ENCODE measurements at regions not wholly inside any gene's neighbourhood (a gene's known extent, or its start where the extent isn't known, plus 50 kb on each side); places are given as distances from the start of the nearest gene placed in this dataset.

DNA sequence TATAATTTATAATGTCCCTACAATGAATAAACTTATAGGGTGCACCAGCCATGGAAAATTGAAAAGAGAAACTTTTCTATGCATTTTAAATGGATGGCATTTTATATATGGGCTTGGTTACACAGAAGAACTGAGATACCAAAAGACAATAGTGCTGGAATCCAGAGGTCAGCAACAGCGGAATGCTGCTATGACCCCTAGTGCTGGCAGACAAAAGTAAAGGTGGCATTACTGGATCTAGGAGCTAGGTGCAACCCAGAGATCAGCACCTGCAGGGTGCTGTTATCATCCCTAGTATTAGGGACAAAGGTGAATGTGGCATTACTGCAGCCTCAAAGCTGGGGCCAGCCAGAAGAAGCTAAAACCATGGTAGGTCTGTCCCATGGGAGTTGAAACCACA, 392.7 kb upstream of the ST6GAL2 start:
- DNase-seq (ENCODE audit: low read depth): no peak
- no peak overlapping the region for H3K4me3 ChIP-seq (ENCODE audit: control insufficient read depth, low read depth, low read length)
- TF ChIP-seq, protein P1, sequence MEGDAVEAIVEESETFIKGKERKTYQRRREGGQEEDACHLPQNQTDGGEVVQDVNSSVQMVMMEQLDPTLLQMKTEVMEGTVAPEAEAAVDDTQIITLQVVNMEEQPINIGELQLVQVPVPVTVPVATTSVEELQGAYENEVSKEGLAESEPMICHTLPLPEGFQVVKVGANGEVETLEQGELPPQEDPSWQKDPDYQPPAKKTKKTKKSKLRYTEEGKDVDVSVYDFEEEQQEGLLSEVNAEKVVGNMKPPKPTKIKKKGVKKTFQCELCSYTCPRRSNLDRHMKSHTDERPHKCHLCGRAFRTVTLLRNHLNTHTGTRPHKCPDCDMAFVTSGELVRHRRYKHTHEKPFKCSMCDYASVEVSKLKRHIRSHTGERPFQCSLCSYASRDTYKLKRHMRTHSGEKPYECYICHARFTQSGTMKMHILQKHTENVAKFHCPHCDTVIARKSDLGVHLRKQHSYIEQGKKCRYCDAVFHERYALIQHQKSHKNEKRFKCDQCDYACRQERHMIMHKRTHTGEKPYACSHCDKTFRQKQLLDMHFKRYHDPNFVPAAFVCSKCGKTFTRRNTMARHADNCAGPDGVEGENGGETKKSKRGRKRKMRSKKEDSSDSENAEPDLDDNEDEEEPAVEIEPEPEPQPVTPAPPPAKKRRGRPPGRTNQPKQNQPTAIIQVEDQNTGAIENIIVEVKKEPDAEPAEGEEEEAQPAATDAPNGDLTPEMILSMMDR (conservative IDR thresholded peaks at IDR 0.05; ENCODE audit: control insufficient read depth, insufficient read depth, low read depth, low read length): no peak

GRCh38 chr2:107281637-107282036, 395.7 kb upstream of the ST6GAL2 start:
- no peak for DNase-seq (ENCODE audit: low read depth)
- TF ChIP-seq, protein P1 (conservative IDR thresholded peaks at IDR 0.05; ENCODE audit: control insufficient read depth, insufficient read depth, low read depth, low read length): no peak
- H3K4me3 ChIP-seq (ENCODE audit: control insufficient read depth, low read depth, low read length): no peak overlapping the region

DNA sequence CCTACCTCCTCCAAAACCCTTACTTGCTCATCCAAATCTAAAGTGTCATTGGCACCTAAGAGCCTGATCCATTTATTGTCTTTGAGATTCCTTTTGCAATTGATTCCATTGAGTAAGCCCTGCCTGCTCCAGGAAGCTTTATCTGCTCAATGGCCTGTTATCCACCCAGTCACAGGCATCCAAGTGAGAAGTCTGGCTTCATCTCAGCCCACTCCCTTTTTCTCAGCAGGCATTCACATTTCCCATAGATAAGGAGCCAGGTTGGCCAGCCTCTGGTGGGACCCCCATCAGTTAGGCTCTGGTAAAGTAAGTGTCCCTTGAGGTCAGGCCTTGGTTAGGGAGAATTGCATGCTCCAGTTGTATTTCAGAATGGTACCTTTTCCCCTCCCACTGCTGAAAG, 396.2 kb upstream of the ST6GAL2 start:
- no peak for DNase-seq (ENCODE audit: low read depth)
- TF ChIP-seq, protein P1 (conservative IDR thresholded peaks at IDR 0.05; ENCODE audit: control insufficient read depth, insufficient read depth, low read depth, low read length): no peak
- no peak overlapping the region for H3K4me3 ChIP-seq (ENCODE audit: control insufficient read depth, low read depth, low read length)

GRCh38 chr2:107285621-107286299, 399.8 kb upstream of the ST6GAL2 start:
- DNase-seq (ENCODE audit: low read depth): no peak
- no peak overlapping the region for H3K4me3 ChIP-seq (ENCODE audit: control insufficient read depth, low read depth, low read length)
- TF ChIP-seq, protein P1 (conservative IDR thresholded peaks at IDR 0.05; ENCODE audit: control insufficient read depth, insufficient read depth, low read depth, low read length): no peak

DNA sequence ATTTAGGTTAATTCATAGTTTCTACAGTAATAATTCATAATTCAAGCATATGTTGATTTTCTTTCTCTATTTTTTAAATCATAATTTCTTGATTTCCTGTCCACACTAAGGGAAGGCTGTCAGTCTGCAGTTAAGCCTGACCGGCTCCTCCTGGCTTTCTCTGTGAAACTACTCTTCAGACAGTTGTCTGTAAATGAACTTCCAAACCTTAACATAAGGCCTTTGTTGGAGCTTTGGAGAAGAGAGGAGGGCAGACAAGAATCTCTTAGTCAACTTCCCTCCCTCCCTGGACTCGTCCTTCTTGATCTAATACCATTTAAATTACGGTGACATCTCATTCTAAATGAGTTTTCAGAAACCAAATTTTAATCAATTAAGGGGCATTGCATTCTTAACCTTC, 404.1 kb upstream of the ST6GAL2 start:
- TF ChIP-seq, protein P1 (conservative IDR thresholded peaks at IDR 0.05; ENCODE audit: control insufficient read depth, insufficient read depth, low read depth, low read length): no peak
- no peak for DNase-seq (ENCODE audit: low read depth)
- no peak overlapping the region for H3K4me3 ChIP-seq (ENCODE audit: control insufficient read depth, low read depth, low read length)

GRCh38 chr2:107303964-107304363, 418.0 kb upstream of the ST6GAL2 start:
- no peak overlapping the region for H3K4me3 ChIP-seq (ENCODE audit: control insufficient read depth, low read depth, low read length)
- peak; percentile 54 for DNase-seq (ENCODE audit: low read depth)
- TF ChIP-seq, protein P1 (conservative IDR thresholded peaks at IDR 0.05; ENCODE audit: control insufficient read depth, insufficient read depth, low read depth, low read length): no peak

GRCh38 chr2:107305966-107306365, 420.0 kb upstream of the ST6GAL2 start:
- DNase-seq (ENCODE audit: low read depth): no peak
- H3K4me3 ChIP-seq (ENCODE audit: control insufficient read depth, low read depth, low read length): no peak overlapping the region
- TF ChIP-seq, protein P1 (conservative IDR thresholded peaks at IDR 0.05; ENCODE audit: control insufficient read depth, insufficient read depth, low read depth, low read length): no peak

All from fibroblast of mammary gland (primary cell).